Fibroblast of skin of right biceps (primary cell): ENCODE measurements at regions not wholly inside any gene's neighbourhood (a gene's known extent, or its start where the extent isn't known, plus 50 kb on each side); places are given as distances from the start of the nearest gene placed in this dataset.

Experiments used
- DNase-seq: peaks from one replicate; pipeline ENCODE4 v3.0.0-alpha.2; 2013

DNA sequence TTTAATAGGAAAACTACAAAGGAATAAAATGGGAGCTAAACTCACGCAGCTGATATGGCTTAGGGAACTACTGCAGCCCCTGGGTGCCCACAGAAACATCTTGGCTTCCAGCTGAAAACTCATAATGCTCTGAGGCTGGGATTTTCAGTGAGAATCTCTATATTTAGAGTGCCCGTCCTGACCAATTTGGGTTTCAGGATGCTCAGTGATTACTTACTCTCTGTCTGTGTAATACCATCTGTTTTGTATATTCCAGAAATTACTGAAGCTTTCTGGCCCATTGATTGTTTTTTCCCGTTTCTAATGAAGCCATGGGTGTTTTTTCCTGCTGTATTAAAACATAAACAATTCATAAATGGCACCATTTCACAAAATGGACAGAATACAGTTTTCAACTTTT lies 50.6 kb upstream of the ZNF385D start:
- no peak for DNase-seq

DNA sequence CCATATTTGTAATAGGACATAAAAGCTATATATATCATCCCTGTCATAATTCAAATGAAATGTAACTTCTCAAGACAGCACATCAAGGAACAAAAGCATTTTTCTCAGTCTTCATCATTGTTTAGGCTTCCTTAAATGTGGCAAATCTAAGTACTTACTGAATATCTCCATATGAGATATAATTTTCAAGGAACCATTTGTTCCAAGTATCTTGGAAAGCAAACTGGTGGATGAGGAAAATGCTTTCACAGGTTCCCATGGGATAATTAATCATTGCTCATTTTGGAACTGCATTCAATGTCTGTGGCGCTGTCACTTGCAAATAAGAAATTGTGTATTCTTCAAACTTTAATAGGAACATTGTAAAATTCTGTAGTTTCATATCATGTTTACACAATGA lies 52.6 kb upstream of the ZNF385D start:
- no peak for DNase-seq

- no peak for DNase-seq
Measured at GRCh38 chr3:21804330-21804729, 53.3 kb upstream of the ZNF385D start.

- no peak for DNase-seq
Measured at GRCh38 chr3:21806733-21807132, 55.7 kb upstream of the ZNF385D start.

GRCh38 chr3:21825684-21826083 lies 74.7 kb upstream of the ZNF385D start:
- no peak for DNase-seq

DNA sequence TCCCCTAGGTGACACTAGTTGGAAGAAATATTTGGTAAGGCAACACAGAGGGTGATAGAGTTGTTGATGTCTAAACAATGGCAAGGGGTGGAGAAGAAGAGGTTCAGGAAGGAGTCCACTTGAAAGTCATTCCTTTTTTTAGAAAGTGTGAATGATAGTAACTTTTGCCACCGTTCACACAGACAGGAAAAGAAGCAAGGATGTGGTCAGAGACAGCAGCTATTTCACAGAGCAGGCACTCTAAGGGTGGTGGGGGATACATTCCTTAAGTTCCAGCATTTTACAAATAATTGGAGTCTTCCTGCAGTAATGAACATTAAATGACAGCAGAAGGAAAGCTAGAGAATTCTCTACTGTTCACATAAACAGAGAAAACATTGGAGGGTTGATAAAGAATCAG lies 75.4 kb upstream of the ZNF385D start:
- peak; percentile 81 for DNase-seq

DNA sequence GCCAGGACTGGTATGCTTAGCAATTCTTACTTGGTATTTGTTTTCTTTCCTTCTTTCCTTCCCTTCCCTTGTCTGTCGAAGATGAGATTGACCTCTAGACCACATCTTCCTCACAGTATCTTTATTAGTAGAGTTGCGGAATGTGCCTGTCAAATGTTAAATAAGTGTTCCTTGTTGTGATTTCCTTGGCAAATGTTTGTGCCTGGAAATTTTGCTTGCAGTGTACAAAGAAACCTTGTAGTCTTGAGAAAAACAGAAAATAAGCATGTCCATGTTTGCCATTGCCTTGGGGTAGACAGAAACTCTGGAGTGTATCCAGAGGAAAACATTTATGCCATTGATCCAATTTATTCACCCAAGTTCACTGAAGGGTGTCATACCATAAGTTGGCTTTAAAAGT lies 79.5 kb upstream of the ZNF385D start:
- DNase-seq, result no peak

DNA sequence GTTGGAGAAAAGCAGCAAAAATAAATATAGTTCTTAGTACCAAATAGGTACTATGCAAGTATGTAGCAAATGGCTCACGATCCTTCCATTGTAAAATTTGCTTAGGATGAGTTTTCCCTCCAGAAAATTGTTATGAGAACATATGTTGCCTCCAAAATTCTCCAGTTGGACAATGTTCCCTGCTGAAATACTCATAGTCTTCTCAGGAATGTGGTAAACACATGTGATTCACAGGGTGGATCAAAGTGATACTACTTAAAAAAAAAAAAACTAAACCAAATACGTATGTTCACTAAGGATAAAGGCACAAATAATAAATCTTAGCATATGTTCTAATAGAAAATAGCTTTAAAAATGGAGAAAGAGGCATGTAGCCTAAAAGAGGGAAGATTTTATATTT lies 84.3 kb upstream of the ZNF385D start:
- DNase-seq, result peak; percentile 44

DNA sequence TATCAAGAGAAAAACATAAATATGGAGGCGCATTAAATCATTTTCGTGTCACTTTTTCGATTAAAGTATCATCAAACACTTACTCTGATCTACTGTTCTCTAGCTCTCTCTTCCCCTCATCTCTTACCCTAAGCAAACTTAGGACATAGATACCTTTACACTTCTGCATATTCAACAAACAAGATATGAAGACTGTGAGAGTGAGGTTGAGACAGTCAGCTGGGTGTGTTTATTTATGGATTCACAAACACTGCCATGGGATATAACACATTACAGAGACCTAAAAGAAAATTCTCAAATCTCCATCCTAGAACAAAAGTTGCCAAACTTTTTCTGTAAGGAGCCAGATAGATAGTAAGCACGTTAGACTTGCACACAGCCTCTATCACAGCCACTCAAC lies 85.2 kb upstream of the ZNF385D start:
- DNase-seq, result no peak

DNA sequence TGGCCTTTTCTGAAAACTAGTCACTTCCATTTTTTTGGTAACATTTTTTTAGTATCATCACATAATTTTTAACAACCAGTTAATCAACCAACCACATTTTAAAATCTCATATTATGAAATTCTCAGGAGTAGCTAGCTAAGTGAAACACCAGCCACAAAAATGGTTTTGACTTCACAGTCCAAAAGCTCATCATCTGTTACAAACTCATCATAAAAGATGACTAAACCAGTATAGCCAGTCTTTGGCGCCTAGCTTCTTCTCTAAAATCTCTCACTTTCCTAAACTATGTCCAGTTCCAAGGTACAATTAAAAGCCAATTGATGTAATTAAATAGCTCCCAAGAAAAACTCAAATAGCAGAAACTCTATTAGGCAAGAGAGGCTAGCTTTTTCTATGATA lies 88.2 kb upstream of the ZNF385D start:
- DNase-seq, result peak; percentile 71

DNA sequence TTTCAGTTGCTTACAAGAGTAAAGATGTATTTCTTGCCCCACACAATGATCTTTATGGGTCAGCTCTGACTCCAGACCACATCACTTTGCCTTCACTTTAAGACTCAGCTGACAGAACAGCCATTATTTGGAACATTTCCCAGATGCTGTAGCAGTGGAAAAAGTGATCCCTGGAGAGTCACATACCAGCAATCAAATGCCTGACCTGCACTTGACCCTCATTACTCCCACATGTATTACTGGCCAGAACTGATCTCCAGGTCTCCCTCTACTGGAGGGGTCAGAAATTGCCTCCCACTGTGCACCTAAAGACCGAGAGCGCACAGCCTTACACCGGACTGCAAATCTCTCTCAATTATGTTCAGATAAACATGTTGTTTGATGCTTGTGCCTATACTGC lies 88.6 kb upstream of the ZNF385D start:
- peak; percentile 93 for DNase-seq

GRCh38 chr3:21847005-21847404 lies 96.0 kb upstream of the ZNF385D start:
- DNase-seq, result peak; percentile 20

- DNase-seq, result no peak
Measured at GRCh38 chr3:21859124-21860081, 108.4 kb upstream of the ZNF385D start.

- no peak for DNase-seq
Measured at GRCh38 chr3:21860082-21860475, 109.1 kb upstream of the ZNF385D start.

GRCh38 chr3:21860657-21861056 lies 109.6 kb upstream of the ZNF385D start:
- DNase-seq, result no peak

DNA sequence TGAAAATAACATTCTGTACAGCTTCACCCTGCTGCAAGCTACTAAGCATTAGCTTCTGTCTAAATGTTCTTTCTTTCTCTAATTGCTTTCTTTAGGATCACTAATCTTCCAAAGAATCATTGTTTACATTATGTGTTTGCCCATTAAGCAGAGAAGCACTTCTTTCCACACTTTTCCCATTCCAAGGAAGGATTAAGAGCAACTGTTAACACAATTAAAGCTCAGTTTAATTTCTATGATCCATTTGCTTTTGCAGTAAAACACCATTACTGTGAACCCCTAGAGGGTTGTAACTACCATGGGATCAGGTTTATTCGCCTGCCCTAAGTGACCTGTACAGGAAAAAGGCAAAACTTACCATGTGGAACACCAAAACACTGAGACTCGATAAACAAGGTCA lies 125.8 kb upstream of the ZNF385D start:
- DNase-seq, result no peak

DNA sequence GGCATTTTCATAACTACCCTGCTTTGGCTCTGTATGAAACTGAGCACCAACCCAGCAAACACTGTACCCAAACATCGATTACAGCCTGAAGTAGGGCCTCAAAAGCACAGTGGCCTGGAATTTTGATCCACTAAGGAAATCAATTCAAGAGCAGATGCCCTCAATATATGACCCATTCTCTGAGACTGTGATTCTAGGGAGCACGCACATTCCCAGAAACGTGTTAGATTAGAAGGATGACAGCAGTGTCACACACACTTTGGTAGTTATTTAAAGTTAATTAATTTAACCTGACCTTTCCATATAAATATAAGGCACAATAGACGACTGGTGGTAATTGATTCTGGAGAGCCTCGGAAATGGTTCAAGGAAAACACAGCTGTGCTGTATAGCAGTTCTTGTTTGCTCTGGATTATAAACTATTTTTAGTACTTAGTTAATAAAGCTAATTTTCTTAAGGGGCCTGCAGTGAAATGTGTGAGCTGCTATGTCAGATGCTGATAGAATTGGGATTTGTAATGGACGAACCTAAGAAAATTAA lies 126.3 kb upstream of the ZNF385D start:
- no peak for DNase-seq

DNA sequence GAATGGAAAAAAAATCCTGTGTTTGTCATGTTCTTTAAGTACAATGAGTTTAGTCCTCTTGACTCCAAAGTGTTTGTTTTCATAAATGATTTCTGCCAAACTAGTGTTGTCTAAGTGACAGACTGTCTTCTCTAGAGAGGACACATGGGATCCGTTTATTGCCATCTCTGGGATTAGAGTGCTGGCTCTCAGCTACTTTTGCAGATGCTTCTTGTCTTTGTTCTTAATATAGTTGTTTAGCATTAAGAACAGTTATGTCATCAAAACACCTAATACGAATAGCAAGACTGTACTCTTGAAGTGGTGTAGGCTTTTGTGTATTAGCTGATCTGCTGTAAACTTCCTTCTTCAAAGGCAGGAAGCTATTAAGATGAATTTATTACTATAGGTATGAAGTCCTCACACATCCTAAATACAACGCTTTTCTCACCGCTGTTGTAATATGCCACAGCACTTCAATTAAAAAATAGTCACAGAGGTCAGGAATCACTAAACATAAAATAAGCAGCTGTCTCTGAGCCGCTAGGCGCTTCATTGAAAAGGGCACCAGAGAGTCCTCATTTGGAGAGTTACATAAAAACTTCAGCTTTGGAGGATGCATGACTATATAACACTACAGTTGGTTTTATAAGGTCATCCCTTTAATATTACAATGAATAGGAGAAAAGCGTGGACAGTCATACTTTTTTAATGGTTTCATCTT lies 128.3 kb upstream of the ZNF385D start:
- DNase-seq, result no peak

DNA sequence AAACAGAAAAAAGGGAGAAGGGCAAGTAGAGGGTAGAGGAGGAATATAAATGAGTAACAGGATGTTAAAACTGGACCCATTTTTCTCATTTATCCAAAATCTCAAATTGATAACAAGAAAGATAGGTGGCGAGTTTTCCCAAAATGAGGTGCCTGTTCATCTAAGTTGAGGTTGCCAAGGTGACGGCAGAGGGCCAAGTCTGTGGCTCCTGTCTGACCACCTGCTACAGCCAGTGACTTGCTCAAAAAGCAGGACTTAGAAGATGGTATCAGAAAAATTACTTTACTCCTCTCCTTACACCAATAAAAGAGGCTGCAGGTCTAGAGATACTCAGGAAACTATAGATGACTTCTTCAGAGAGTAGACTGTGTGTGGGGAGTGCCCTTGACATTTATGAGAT lies 137.6 kb upstream of the ZNF385D start:
- DNase-seq, result no peak

DNA sequence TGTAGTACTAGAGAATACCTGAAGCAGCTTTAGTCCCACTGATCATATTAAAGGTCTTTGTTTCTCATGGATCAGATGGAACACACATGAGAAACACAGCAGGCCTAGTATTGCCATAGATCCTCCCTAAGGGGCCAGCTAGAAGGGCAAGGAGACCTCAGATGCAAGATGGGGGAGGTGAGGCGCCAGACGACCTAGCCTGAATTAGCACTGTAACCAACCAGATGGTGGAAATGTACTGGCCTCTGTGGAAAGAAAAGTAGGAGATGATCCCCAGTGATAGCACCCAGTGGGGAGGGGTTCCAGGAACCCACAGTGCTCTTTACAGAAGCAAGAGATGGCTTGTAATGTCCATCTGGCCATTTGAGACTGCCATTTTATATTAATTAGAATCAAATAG lies 138.2 kb upstream of the ZNF385D start:
- no peak for DNase-seq

DNA sequence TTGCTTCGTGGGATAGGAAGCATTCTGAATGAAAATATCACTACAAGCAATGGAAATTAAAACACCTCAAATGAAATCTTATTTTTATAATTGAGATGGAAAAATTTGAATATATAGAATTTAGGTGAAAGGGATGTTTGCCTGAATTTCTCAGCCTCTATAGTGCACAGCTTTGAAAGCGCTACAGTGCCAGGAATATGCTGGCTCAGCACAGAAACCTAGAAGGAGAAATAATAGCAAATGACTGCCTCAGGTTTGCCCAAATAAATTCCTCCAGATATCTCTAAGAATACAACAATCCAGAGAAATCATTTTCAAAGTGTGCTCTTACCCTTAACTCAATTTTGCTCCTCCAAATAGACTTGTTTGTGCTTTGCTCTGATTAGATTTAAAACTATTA lies 141.1 kb upstream of the ZNF385D start:
- no peak for DNase-seq

DNA sequence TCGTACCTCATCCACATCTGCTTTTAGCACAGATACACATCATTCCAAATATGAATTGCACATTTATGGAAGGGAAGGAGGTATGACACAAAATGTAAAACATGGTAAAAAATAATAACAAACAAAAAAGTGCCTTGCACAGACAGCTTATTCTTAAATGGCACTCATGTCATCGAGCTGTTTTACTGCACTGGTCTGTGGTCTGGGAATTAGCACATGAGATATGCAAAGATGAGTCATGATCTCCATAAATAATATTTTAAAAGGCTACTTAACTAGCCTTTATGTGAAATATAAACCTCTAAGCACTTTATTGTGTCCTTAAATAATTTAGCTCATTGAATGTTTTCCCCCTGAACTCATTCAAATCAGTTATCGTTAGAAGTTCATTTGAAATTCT lies 142.2 kb upstream of the ZNF385D start:
- DNase-seq, result peak; percentile 58

DNA sequence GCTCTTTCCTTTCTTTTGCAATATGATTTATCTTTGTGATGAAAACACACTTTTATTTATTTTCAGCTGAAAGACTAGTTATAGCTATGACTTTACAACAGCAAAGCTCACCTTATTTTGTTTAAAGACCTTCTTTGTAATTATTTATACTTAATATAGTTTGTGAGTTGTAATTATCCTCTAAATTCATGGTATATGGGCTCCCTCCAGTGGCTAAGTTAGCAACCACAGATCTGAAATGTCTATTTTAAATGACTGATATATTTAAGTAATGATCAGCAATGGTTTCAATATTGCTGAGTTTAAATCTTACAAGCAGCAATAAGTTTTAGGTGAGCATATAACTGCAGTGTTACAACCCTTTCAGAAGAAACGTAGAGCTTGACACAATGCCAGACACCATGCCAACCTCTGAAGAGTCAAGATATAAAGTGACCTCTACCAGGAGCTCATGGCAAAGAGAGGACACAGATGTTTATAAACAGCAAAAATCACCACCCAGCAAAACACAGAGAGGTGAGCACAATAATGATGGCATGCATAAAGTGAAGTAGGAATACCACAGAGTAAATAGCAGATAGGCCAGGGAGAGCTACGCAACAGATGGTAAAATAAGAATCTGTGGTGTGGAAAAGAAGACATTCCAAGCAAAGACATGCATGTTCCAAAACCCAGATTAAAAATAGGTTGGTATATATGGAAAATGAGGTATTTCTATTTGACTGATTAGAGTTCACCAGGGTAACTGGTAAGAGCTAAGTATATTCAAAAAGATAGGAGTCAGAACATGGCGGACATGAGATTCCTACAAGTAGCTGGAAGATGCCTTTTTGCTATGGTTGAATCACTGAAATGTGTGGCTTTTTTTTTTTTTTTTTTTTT lies 143.7 kb upstream of the ZNF385D start:
- DNase-seq, result peak; percentile 28
